ENCODE measurements at regions not wholly inside any gene's neighbourhood (a gene's known extent, or its start where the extent isn't known, plus 50 kb on each side); places are given as distances from the start of the nearest gene placed in this dataset.

GRCh38 chr5:118303296-118303695, 685.1 kb downstream of the DTWD2 start:
- no peaks in the 10 kb centered on the region for H3K4me1 Mint-ChIP-seq
- WGBS (ENCODE audit: extremely low coverage, insufficient read length, low lambda C conversion rate) = no CpG with 5 or more reads among the region's 2 CpGs

More at GRCh38 chr5:118303296-118303695, 685.1 kb downstream of the DTWD2 start:
- no peak for DNase-seq
- H3K4me3 Mint-ChIP-seq = no peak overlapping the region
- Histone ChIP-seq H3K79me1 (ENCODE audit: insufficient read depth, low read depth, low read length, poor library complexity, severe bottlenecking) (no peaks in the 10 kb centered on the region), H3K4me2 (ENCODE audit: insufficient read depth, insufficient read length, low read length) (no peak overlapping the region), H2AFZ (ENCODE audit: low read length) (no peak overlapping the region), H4K8ac (replicated peaks; ENCODE audit: insufficient read length, low read depth, low read length) (no peak overlapping the region), H3K18ac (ENCODE audit: insufficient read length, low read depth, low read length) (no peak overlapping the region), H3K9ac (ENCODE audit: extremely low read depth, insufficient read length, low read length) (no peak overlapping the region), H2BK120ac (ENCODE audit: low read depth, low read length, poor library complexity, severe bottlenecking) (no peak overlapping the region), H3K14ac (ENCODE audit: insufficient read depth, low read length) (no peak overlapping the region), H2BK12ac (ENCODE audit: insufficient read length, low read depth, low read length) (no peak overlapping the region), H3K9me3 (ENCODE audit: control insufficient read depth, low read depth, low read length) (no peaks in the 10 kb centered on the region), H3T11ph (ENCODE audit: low read length) (no peak overlapping the region), H3K23me2 (ENCODE audit: insufficient read length, low read depth, low read length, poor library complexity, severe bottlenecking) (no peaks in the 10 kb centered on the region), H2BK5ac (ENCODE audit: insufficient read length, low read length) (no peak overlapping the region), H3K79me2 (ENCODE audit: insufficient read depth, low read length) (no peaks in the 10 kb centered on the region), H4K91ac (ENCODE audit: insufficient read length, low read depth, low read length) (no peak overlapping the region), H3K4ac (ENCODE audit: low read depth, low read length) (no peak overlapping the region), H4K20me1 (ENCODE audit: control insufficient read depth, insufficient read depth, insufficient read length) (no peaks in the 10 kb centered on the region), H3K27me3 (ENCODE audit: insufficient read depth, low read length) (no peaks in the 10 kb centered on the region), H3K23ac (ENCODE audit: insufficient read length, low read depth, low read length) (no peak overlapping the region), H4K5ac (ENCODE audit: insufficient read length, low read depth, low read length) (no peak overlapping the region), H3K4me1 (ENCODE audit: insufficient read depth, low read length) (no peaks in the 10 kb centered on the region), H2AK5ac (ENCODE audit: insufficient read length, low read length) (no peak overlapping the region), H3K56ac (ENCODE audit: insufficient read length, low read depth, low read length) (no peak overlapping the region), H3K27ac (ENCODE audit: insufficient read length, low read depth, low read length) (no peak overlapping the region), H2BK20ac (ENCODE audit: low read depth, low read length, poor library complexity, severe bottlenecking) (no peak overlapping the region), H2BK15ac (ENCODE audit: low read depth, low read length) (no peak overlapping the region)
- no peaks in the 10 kb centered on the region for H3K27me3 Mint-ChIP-seq (ENCODE audit: low read depth)
- no peaks in the 10 kb centered on the region for H3K36me3 Mint-ChIP-seq (ENCODE audit: insufficient read depth in 1 of 3, low read depth in 3 of 3)
- H3K9me3 Mint-ChIP-seq = no peaks in the 10 kb centered on the region
- TF ChIP-seq CTCF (conservative IDR thresholded peaks at IDR 0.05) = no peak
- H3K27ac Mint-ChIP-seq = no peak overlapping the region
